ENCODE measurements at regions not wholly inside any gene's neighbourhood (a gene's known extent, or its start where the extent isn't known, plus 50 kb on each side); places are given as distances from the start of the nearest gene placed in this dataset.
A peak's percentile ranks its signal among the peaks of the same experiment; 100 is the strongest.

DNA sequence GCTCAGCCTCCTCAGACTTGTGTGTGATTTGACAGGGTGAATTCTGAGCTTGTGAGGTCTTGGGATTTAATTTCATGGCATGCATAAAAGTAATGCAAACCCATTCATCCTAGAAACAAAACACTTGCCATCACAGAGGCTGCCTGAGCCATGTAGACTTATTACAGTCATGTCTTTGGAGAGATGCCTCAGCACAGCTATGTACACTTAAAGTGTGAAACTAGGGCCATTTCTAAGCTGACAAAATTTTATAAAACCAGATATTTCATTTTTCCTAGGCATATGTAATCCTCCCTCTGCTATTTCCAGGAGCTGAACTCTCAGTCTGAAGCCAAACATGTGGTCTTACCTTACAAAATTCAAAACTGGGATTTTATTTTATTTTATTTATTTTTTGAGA, 322.2 kb upstream of the SPHKAP start:
- DNase-seq = no peak

- no peak for DNase-seq
Measured at GRCh38 chr2:228493852-228494251, 312.4 kb upstream of the SPHKAP start.

DNA sequence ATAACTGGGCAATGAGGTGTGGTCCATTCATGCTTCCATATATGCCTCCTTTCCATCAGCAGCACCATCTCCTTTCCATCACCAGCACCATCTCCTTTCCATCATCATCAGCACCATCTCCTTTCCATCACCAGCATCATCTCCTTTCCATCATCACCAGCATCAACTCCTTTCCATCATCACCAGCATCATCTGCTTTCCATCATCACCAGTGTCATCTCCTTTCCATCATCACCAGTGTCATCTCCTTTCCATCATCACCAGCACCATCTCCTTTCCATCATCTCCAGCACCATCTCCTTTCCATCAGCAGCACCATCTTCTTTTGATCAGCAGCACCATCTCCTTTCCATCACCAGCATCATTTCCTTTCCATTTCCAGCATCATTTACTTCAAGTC, 297.5 kb upstream of the SPHKAP start:
- no peak for DNase-seq

DNA sequence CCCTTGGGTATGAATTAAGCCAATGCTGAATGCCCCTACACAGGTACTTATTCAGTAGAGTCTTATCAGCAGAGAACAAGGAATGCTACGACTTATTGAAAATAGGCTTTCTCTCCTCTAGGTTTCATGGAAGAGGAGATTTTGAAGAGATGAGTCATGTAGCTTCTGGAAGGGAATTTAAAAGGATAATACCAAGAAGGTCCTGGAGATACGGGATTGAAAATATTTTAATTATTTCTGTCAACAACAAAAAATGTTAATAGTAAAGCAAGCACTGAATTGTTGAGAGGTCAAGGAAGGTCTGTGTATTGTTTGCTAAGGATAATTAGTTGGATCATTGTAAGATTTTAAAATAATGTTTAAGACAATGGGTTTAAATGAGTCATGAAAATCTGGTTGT, 293.0 kb upstream of the SPHKAP start:
- no peak for DNase-seq

DNA sequence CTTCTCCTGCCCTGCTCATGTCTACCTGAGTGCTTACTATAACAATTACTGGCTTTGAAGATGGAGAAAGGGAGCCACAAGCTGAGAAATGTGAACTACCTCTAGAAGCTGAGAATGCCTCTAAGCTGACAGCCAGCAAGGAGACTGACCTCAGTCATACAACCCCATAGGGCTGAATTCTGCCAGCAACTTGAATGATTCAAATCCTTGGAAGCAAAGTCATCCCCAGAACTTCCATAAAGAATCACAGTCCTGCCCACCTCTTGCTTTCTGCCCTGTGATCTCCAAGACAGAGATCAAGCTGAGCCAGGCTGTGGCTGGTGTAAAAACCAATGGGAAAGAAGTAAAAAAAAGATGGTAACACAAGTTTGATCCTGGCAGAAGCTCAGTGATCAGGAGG, 288.2 kb upstream of the SPHKAP start:
- DNase-seq = no peak

- DNase-seq = no peak
Measured at GRCh38 chr2:228466851-228467250, 285.4 kb upstream of the SPHKAP start.

GRCh38 chr2:228465408-228465807, 283.9 kb upstream of the SPHKAP start:
- DNase-seq = no peak

GRCh38 chr2:228458364-228458763, 276.9 kb upstream of the SPHKAP start:
- DNase-seq = no peak

DNA sequence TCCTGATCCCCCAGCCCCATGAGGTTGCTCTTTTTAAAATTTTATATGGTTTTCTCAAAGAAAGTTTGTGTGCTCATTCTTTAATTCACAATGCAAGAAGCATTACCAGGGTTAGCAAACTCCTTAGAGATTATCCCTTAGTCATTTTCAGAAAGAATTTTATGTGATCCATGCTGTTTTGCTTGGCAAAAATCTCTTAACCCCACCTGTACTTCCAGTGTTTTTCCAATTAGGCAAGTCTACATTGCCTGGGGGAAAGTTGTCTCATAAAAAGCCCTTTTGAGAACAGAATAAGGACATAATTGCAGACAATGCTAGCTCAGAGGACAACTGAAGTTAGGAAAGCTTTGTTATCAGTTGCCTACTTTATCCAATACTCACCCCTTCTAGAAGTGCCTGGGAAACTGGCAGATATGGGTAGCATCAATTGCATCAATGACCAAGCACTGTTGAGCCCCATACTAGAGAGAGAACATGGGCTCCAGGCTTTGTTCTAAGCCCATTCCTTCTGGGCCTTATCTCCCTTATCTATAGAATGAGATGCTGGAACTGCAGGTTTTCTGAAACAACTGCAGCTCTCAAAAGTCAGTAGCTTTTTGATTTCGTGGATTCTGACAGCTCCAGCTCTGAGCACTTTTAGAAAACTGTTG, 265.9 kb upstream of the SPHKAP start:
- peak; percentile 22 to 65 (median 42) for DNase-seq

- DNase-seq = peak; percentile 31 to 86 (median 85)
Measured at GRCh38 chr2:228446734-228447133, 265.2 kb upstream of the SPHKAP start.

GRCh38 chr2:228444161-228444560, 262.7 kb upstream of the SPHKAP start:
- no peak for DNase-seq

DNA sequence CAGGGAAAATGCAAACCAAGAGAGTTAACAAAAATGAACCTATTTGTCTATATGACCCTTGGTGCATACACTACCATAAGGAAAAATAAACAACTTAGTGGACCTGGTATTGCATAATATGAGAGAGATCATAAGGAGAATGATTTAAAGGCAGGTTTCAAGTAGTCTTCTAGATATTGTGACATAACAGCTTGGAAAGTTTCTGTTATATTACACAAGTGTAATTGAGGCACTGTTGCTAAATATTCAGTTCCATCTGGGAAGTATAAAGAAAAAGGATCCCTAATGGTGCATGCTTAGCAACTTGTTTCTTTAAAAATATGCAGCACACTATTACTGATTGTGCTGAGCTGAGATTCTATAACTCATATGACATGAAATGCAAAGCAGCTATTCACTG, 252.2 kb upstream of the SPHKAP start:
- no peak for DNase-seq

DNA sequence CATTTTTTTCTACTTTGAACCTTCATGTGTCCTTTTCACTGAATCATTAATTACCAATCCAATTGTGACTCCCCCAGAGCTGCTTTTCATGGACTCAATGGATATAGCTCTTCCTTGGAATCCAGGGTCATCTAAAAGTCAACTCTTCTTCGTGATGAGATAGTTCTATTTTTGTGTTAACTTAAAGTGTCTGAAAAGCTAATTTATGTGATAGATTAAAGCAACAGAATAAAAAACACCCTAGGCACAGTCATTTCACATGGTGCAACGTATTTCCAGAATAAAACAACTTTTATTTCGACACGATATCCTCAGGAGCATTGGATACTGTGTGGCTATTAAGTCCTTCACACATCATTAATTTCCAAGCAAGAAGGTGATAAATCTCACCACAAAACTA, 250.6 kb upstream of the SPHKAP start:
- no peak for DNase-seq

GRCh38 chr2:228430986-228431385, 249.5 kb upstream of the SPHKAP start:
- no peak for DNase-seq

- no peak for DNase-seq
Measured at GRCh38 chr2:228426502-228427216, 245.2 kb upstream of the SPHKAP start.

- peak in 2 of 3 experiments; percentile 6 to 30 for DNase-seq
Measured at GRCh38 chr2:228425411-228426060, 244.0 kb upstream of the SPHKAP start.

DNA sequence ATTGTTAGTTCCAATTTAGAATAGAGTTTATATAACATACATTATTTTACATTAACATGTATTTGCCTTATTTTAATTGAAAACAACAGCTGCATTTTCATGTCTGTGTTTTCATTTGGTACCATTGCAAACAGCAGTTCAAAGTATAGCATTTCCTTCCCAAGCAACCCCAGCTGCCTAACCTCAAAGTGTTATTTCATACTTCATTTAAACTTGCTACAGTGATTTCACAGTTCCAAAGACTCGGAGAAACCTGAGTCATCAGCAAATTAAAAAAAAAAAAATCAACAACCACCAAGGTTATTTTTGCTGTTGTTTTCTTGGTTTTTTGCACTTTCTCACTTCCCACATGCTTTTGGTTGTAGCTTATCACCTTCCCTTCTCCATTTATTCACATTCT, 236.5 kb upstream of the SPHKAP start:
- DNase-seq = no peak

- DNase-seq = no peak
Measured at GRCh38 chr2:228417526-228417925, 236.0 kb upstream of the SPHKAP start.

- DNase-seq = no peak
Measured at GRCh38 chr2:228410061-228410460, 228.6 kb upstream of the SPHKAP start.

GRCh38 chr2:228409493-228409892, 228.0 kb upstream of the SPHKAP start:
- no peak for DNase-seq

DNA sequence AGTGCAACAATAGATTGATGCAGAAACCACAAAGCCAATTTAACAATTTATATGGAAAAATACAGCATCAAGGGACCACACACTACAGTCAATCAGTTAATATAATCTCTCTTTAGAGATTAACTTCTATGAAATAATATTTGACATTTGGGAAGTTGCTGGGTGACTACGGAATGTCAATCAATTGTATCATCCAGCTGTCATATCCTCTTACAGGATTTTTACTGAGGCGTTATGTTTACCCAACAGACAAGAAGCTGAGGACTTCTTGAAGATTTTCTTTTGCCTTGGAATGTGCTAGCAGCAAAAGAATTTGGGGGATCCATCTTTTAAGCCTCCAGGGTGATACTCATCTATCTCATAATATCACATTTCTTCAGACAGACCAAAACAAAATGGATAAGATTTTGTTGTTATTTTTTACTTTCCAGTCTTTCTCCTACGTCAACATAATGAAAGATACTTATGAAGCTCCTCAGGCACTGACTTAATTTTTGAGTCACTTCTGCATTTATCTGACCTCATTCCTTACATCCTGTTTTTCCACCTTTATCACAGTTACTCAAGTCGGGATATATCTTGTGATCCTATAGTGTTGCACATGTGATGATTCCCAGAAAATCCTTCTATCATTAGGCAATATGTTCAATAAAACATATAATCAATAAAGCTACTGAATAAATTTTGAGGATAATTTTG, 227.2 kb upstream of the SPHKAP start:
- DNase-seq = no peak

DNA sequence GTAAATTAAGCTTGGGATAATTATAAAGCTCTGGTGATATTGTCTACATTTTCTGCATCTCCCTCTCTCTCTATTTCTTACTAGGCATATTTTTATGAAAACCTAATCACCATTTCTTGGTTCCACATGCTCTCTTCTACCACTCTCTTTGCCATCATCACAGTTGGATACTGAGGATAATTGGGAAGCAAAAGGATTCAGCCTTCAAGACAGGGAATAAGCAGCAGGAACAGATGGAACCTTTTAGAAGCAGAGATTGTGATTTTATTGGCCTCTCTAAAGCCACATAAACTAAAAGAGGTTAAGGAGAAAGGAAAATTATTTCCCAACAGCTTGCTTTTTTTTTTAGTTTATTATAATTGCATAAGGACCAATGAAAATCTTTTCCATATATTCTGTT, 226.3 kb upstream of the SPHKAP start:
- peak in 2 of 3 experiments; percentile 6 to 36 for DNase-seq

GRCh38 chr2:228401065-228401912, 219.8 kb upstream of the SPHKAP start:
- no peak for DNase-seq

All from NCI-H1417 (cell line).